NB4 (cell line): ENCODE measurements at regions not wholly inside any gene's neighbourhood (a gene's known extent, or its start where the extent isn't known, plus 50 kb on each side); places are given as distances from the start of the nearest gene placed in this dataset.

Experiments used
- MAX ChIP-seq: IDR thresholded peaks from 2 replicates; pipeline ENCODE4 v1.6.1; 2011; ENCODE audit warnings: low read depth, low read length
- MYC ChIP-seq: IDR thresholded peaks from 2 replicates; pipeline ENCODE4 v1.6.1; 2011; ENCODE audit warnings: low read depth, low read length
- POLR2A ChIP-seq: IDR thresholded peaks from 2 replicates; pipeline ENCODE4 v1.6.1; 2011; ENCODE audit warnings: mild to moderate bottlenecking; ENCODE audit not compliant: insufficient read length; ENCODE audit errors: extremely low read depth
- TF ChIP-seq, protein P1 (sequence below): IDR thresholded peaks from one replicate; pipeline ENCODE4 v1.5.1; 2012; ENCODE audit warnings: low read depth, low read length

- TF ChIP-seq, protein P1, sequence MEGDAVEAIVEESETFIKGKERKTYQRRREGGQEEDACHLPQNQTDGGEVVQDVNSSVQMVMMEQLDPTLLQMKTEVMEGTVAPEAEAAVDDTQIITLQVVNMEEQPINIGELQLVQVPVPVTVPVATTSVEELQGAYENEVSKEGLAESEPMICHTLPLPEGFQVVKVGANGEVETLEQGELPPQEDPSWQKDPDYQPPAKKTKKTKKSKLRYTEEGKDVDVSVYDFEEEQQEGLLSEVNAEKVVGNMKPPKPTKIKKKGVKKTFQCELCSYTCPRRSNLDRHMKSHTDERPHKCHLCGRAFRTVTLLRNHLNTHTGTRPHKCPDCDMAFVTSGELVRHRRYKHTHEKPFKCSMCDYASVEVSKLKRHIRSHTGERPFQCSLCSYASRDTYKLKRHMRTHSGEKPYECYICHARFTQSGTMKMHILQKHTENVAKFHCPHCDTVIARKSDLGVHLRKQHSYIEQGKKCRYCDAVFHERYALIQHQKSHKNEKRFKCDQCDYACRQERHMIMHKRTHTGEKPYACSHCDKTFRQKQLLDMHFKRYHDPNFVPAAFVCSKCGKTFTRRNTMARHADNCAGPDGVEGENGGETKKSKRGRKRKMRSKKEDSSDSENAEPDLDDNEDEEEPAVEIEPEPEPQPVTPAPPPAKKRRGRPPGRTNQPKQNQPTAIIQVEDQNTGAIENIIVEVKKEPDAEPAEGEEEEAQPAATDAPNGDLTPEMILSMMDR, result no peak
- TF ChIP-seq MAX, result no peak
- TF ChIP-seq POLR2A, result no peak
- TF ChIP-seq MYC, result no peak
Observed at GRCh38 chr9:29241320-29241719, 1668.0 kb upstream of the C9orf72 start.
